Body of pancreas (tissue), 4 donors: ENCODE measurements at regions not wholly inside any gene's neighbourhood (a gene's known extent, or its start where the extent isn't known, plus 50 kb on each side); places are given as distances from the start of the nearest gene placed in this dataset.

Source experiments
- ATAC-seq: fragments of 150-250 bp; one replicate; pipeline ENCODE4 v1.9.1; 2016
- DNase-seq, 4 donors: peaks; one replicate each; pipeline ENCODE4 v3.0.0-alpha.2; 2019
- H3K27ac ChIP-seq, 4 donors: fragments of 200-600 bp; sonication (generic); 1 replicate in 3 of 4; 2 replicates in 1 of 4; pipeline versions ENCODE4 v1.5.1 to v1.6.1; 2016 to 2019; ENCODE audit warnings: mild to moderate bottlenecking in 1 of 4, mixed read lengths in 1 of 4, moderate library complexity in 1 of 4
- H3K27me3 ChIP-seq, 2 donors: fragments of 200-600 bp; sonication (generic); one replicate each; pipeline ENCODE4 v1.6.0; 2016; ENCODE audit warnings: mild to moderate bottlenecking in 1 of 2
- H3K36me3 ChIP-seq, 2 donors: fragments of 200-600 bp; sonication (generic); replicated peaks in 1 of 2; 2 replicates each; pipeline ENCODE4 v1.5.1; 2016; ENCODE audit warnings: low read depth in 2 of 2; ENCODE audit not compliant: insufficient read depth in 1 of 2
- H3K4me1 ChIP-seq: fragments of 200-600 bp; sonication (generic); one replicate; pipeline ENCODE4 v1.6.0; 2016
- H3K4me3 ChIP-seq, 2 donors: fragments of 200-600 bp; sonication (generic); 1 replicate in 1 of 2; 2 replicates in 1 of 2; pipeline ENCODE4 v1.5.1; 2016 to 2019
- H3K9me3 ChIP-seq, 3 donors: fragments of 200-600 bp; sonication (generic); 1 replicate in 2 of 3; 2 replicates in 1 of 3; pipeline ENCODE4 v1.5.1; 2016
- CTCF ChIP-seq, 7 experiments: fragments of 450-650 bp in 4 of 7; fragments of 200-600 bp in 3 of 7; sonication (generic) in 3 of 7; IDR thresholded peaks; one replicate each; pipeline ENCODE4 v1.5.1; 2016 to 2019; ENCODE audit warnings: antibody characterized with exemption in 7 of 7
- POLR2A ChIP-seq, 3 donors: fragments of 450-650 bp; IDR thresholded peaks; one replicate each; pipeline ENCODE4 v1.6.1; 2016; ENCODE audit warnings: antibody characterized with exemption in 3 of 3, mild to moderate bottlenecking in 2 of 3
- WGBS, 2 donors: methylation state at CpG; one replicate each; pipeline ENCODE4 v1.1.5; 2017; 5-methylcytosine and 5-hydroxymethylcytosine counted together
- intact Hi-C: fragments of 100-400 bp; cut with DNase I; formaldehyde crosslinking; loops from one replicate; pipeline ENCODE4 v1.15.1; 2023

DNA sequence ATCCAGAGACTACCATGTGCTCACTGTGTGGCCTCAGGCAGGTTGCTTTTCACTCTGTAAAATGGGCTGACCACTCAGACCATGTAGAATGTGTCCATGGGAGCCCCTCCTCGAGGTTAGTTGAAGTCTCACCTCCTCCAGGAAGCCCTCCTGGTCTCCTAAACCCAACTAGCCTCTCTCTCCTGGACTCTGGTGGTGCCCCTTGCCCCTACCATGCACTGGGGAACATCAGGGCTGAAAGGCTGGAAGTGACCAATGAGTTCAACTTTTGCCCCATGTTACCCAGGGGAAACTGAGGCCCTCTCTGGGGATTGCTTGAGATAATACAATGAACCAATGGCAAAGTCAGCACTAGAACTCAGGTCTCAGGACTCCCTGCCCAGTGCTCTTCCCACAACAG lies 69.2 kb upstream of the SLC6A6 start:
- WGBS, 2 donors, result 70 to 85% methylated on average over 1 of the region's 1 CpG
- no peaks in the 10 kb centered on the region for H3K9me3 ChIP-seq
- intact Hi-C loops, result no loop called here
- no peaks in the 10 kb centered on the region for H3K27me3 ChIP-seq
- ATAC-seq (no peak), DNase-seq (no peak)
- H3K4me1 ChIP-seq, result peaks cover 27% of the 10 kb centered on the region
- no peak overlapping the region for H3K27ac ChIP-seq
- H3K4me3 ChIP-seq, result no peak overlapping the region
- H3K36me3 ChIP-seq, result no peaks in the 10 kb centered on the region
- no peak for TF ChIP-seq CTCF (IDR thresholded peaks at IDR 0.05)
- TF ChIP-seq POLR2A (IDR thresholded peaks at IDR 0.05), result no peak

DNA sequence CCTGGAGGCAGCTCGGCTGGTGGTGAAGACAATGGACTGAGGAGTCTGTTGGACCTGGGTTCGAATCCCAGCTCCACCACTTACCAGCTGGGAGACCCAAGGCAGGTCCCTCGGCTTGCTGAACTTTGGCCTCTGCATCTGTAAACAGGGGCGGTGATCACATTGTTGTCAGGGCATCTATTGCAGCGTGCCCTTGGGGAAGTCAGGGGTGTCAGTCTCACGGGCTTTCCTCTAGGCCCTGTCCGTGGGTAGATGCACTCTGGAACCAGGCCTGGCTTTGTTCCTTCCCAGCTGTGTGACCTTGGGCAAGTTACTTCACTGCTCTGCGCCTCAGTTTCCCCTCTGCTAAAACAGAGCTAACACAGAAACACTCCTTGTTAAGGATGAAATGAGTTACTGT lies 68.8 kb upstream of the SLC6A6 start:
- TF ChIP-seq POLR2A (IDR thresholded peaks at IDR 0.05), result no peak
- TF ChIP-seq CTCF (IDR thresholded peaks at IDR 0.05), result no peak
- intact Hi-C loops, result no loop called here
- ATAC-seq (no peak), DNase-seq (no peak)
- no peak overlapping the region for H3K4me3 ChIP-seq
- H3K9me3 ChIP-seq, result no peaks in the 10 kb centered on the region
- H3K27ac ChIP-seq, result no peak overlapping the region
- peaks cover 27% of the 10 kb centered on the region for H3K4me1 ChIP-seq
- 72 to 90% methylated on average over 2 to 8 of the region's 8 CpGs for WGBS, 2 donors
- H3K27me3 ChIP-seq, result no peaks in the 10 kb centered on the region
- no peaks in the 10 kb centered on the region for H3K36me3 ChIP-seq

- Histone ChIP-seq H3K4me1 (peaks cover 27% of the 10 kb centered on the region), H3K9me3 (no peaks in the 10 kb centered on the region), H3K27me3 (no peaks in the 10 kb centered on the region), H3K27ac (peak overlapping the region in 1 of 4 donors; percentile 19), H3K4me3 (no peak overlapping the region), H3K36me3 (no peaks in the 10 kb centered on the region)
- ATAC-seq (no peak), DNase-seq (no peak)
- TF ChIP-seq CTCF (IDR thresholded peaks at IDR 0.05), result no peak
- no peak for TF ChIP-seq POLR2A (IDR thresholded peaks at IDR 0.05)
- intact Hi-C loops, result no loop called here
- WGBS, 2 donors, result 56 to 67% methylated on average over 4 of the region's 4 CpGs
Measured at GRCh38 chr3:14334136-14334535, 68.3 kb upstream of the SLC6A6 start.

- Histone ChIP-seq H3K27ac (no peak overlapping the region), H3K27me3 (no peaks in the 10 kb centered on the region), H3K9me3 (no peaks in the 10 kb centered on the region), H3K4me3 (no peak overlapping the region), H3K36me3 (no peaks in the 10 kb centered on the region), H3K4me1 (peaks cover 27% of the 10 kb centered on the region)
- ATAC-seq (no peak), DNase-seq (no peak)
- TF ChIP-seq POLR2A (IDR thresholded peaks at IDR 0.05) (no peak), CTCF (IDR thresholded peaks at IDR 0.05) (no peak)
- intact Hi-C loops, result no loop called here
- 77 to 91% methylated on average over 7 of the region's 7 CpGs for WGBS, 2 donors
Measured at GRCh38 chr3:14334936-14335335, 67.5 kb upstream of the SLC6A6 start.
